CD14-positive monocyte (primary cell): ENCODE measurements at regions not wholly inside any gene's neighbourhood (a gene's known extent, or its start where the extent isn't known, plus 50 kb on each side); places are given as distances from the start of the nearest gene placed in this dataset.
A peak's percentile ranks its signal among the peaks of the same experiment; 100 is the strongest.

Experiments used
- DNase-seq, 3 donors: peaks; one replicate each; pipeline ENCODE4 v3.0.0-alpha.2; 2011 to 2022
- H2AFZ ChIP-seq: 2 replicates; pipeline ENCODE4 v1.6.0; 2012; ENCODE audit warnings: mild to moderate bottlenecking, low read depth, low read length, inconsistent platforms; ENCODE audit not compliant: insufficient read depth, poor library complexity, severe bottlenecking
- H3K27ac ChIP-seq, 2 donors: 1 replicate in 1 of 2; 2 replicates in 1 of 2; pipeline ENCODE4 v1.5.1; 2012 to 2013; ENCODE audit warnings: low read length in 2 of 2, control low read depth in 1 of 2, inconsistent platforms in 1 of 2, low read depth in 1 of 2, mild to moderate bottlenecking in 1 of 2
- H3K27me3 ChIP-seq, 2 donors: one replicate each; pipeline versions ENCODE4 v1.6.0 to v1.6.1; 2011 to 2013; ENCODE audit warnings: low read length in 2 of 2; ENCODE audit not compliant: control insufficient read depth in 2 of 2, insufficient read depth in 2 of 2
- H3K36me3 ChIP-seq, 2 donors: replicated peaks in 1 of 2; 1 replicate in 1 of 2; 2 replicates in 1 of 2; pipeline versions ENCODE4 v1.5.1 to v1.6.1; 2012 to 2013; ENCODE audit warnings: low read length in 2 of 2, control low read depth in 1 of 2, inconsistent platforms in 1 of 2, mild to moderate bottlenecking in 1 of 2; ENCODE audit not compliant: insufficient read depth in 2 of 2, control insufficient read depth in 1 of 2
- H3K4me1 ChIP-seq, 2 donors: 1 replicate in 1 of 2; 2 replicates in 1 of 2; pipeline versions ENCODE4 v1.5.1 to v1.6.1; 2012 to 2013; ENCODE audit warnings: low read length in 2 of 2, control low read depth in 1 of 2, inconsistent platforms in 1 of 2, mild to moderate bottlenecking in 1 of 2, moderate library complexity in 1 of 2; ENCODE audit not compliant: insufficient read depth in 2 of 2, control insufficient read depth in 1 of 2
- H3K4me2 ChIP-seq: replicated peaks from 2 replicates; pipeline ENCODE3; 2012; ENCODE audit warnings: low read length, moderate library complexity, mild to moderate bottlenecking; ENCODE audit not compliant: poor library complexity, severe bottlenecking; ENCODE audit errors: extremely low read depth
- H3K4me3 ChIP-seq, 3 experiments: fragments of 200-600 bp in 1 of 3; sonication (generic) in 1 of 3; replicated peaks in 1 of 3; 1 replicate in 2 of 3; 2 replicates in 1 of 3; pipeline ENCODE4 v1.5.1; 2011 to 2013; ENCODE audit warnings: low read length in 3 of 3, mild to moderate bottlenecking in 3 of 3, control low read depth in 2 of 3, low read depth in 2 of 3, inconsistent platforms in 1 of 3, moderate library complexity in 1 of 3
- H3K79me2 ChIP-seq: 2 replicates; pipeline ENCODE4 v1.6.0; 2012; ENCODE audit warnings: mild to moderate bottlenecking, control low read depth, inconsistent platforms, low read length, moderate library complexity; ENCODE audit not compliant: insufficient read depth
- H3K9ac ChIP-seq: 2 replicates; pipeline ENCODE4 v1.6.0; 2017; ENCODE audit warnings: low read length, mild to moderate bottlenecking; ENCODE audit not compliant: insufficient read depth, poor library complexity, severe bottlenecking
- H3K9me3 ChIP-seq, 2 donors: replicated peaks in 1 of 2; 1 replicate in 1 of 2; 2 replicates in 1 of 2; pipeline versions ENCODE4 v1.5.1 to v1.6.1; 2012 to 2013; ENCODE audit warnings: low read length in 2 of 2, control low read depth in 1 of 2; ENCODE audit not compliant: control insufficient read depth in 1 of 2, insufficient read depth in 1 of 2
- H4K20me1 ChIP-seq: 2 replicates; pipeline ENCODE4 v1.6.0; 2012; ENCODE audit warnings: mild to moderate bottlenecking, low read length, control low read depth, moderate library complexity; ENCODE audit not compliant: insufficient read depth
- H3K27ac Mint-ChIP-seq, 7 donors: one replicate each; pipeline ENCODE4 v1.8.0; 2020; ENCODE audit warnings: mild to moderate bottlenecking in 7 of 7, mixed read lengths in 7 of 7, moderate library complexity in 6 of 7, inconsistent platforms in 2 of 7
- H3K27me3 Mint-ChIP-seq, 3 donors: one replicate each; pipeline ENCODE4 v1.8.0; 2021 to 2022; ENCODE audit warnings: low read depth in 3 of 3, mild to moderate bottlenecking in 3 of 3, mixed read lengths in 3 of 3, moderate library complexity in 3 of 3, inconsistent platforms in 1 of 3
- H3K36me3 Mint-ChIP-seq, 2 donors: one replicate each; pipeline ENCODE4 v1.8.0; 2020; ENCODE audit warnings: mixed read lengths in 2 of 2, inconsistent platforms in 1 of 2, mild to moderate bottlenecking in 1 of 2
- H3K4me1 Mint-ChIP-seq: one replicate; pipeline ENCODE4 v1.8.0; 2020; ENCODE audit warnings: mild to moderate bottlenecking, mixed read lengths
- H3K4me3 Mint-ChIP-seq, 2 donors: one replicate each; pipeline ENCODE4 v1.8.0; 2020; ENCODE audit warnings: mild to moderate bottlenecking in 2 of 2, mixed read lengths in 2 of 2, moderate library complexity in 1 of 2
- H3K9me3 Mint-ChIP-seq, 7 donors: one replicate each; pipeline ENCODE4 v1.8.0; 2020 to 2022; ENCODE audit warnings: mixed read lengths in 7 of 7, mild to moderate bottlenecking in 6 of 7, moderate library complexity in 6 of 7, inconsistent platforms in 2 of 7
- CTCF ChIP-seq: fragments of 200-600 bp; IDR thresholded peaks from one replicate; pipeline ENCODE4 v1.8.0; 2022; ENCODE audit warnings: antibody characterized with exemption, mild to moderate bottlenecking
- WGBS: methylation state at CpG from one replicate; pipeline ENCODE4 v1.1.5; 2013; ENCODE audit warnings: missing lambda C conversion rate; ENCODE audit not compliant: insufficient coverage; 5-methylcytosine and 5-hydroxymethylcytosine counted together
- intact Hi-C, 2 donors: fragments of 100-400 bp; cut with micrococcal nuclease; formaldehyde crosslinking; loops; one replicate each; pipeline versions ENCODE4 v1.15.0 to v1.15.1; 2023

GRCh38 chr17:43315858-43316521 lies 82.2 kb upstream of the RNU2-1 start:
- Histone ChIP-seq H3K9me3 (peaks cover 6 to 16% of the 10 kb centered on the region in 2 donors), H3K9ac (no peak overlapping the region), H3K79me2 (no peaks in the 10 kb centered on the region), H3K4me2 (peak overlapping the region; percentile 81), H4K20me1 (no peaks in the 10 kb centered on the region), H3K27me3 (no peaks in the 10 kb centered on the region), H3K36me3 (no peaks in the 10 kb centered on the region), H2AFZ (no peak overlapping the region), H3K4me3 (no peak overlapping the region), H3K27ac (no peak overlapping the region), H3K4me1 (peaks cover 0 to 7% of the 10 kb centered on the region in 2 donors)
- intact Hi-C loops: loop anchor here in 1 of 2 donors (5.0 kb wide), 2 partner anchors 46 to 104 kb away; partner anchors contain the start of gene TMEM106A
- peaks cover 0 to 14% (median 10%) of the 10 kb centered on the region in 7 donors for H3K9me3 Mint-ChIP-seq
- TF ChIP-seq CTCF: no peak
- no peaks in the 10 kb centered on the region for H3K36me3 Mint-ChIP-seq
- no peak overlapping the region for H3K4me3 Mint-ChIP-seq
- H3K27me3 Mint-ChIP-seq: peaks cover 1 to 6% (median 2%) of the 10 kb centered on the region in 3 donors
- WGBS: 0% methylated on average over 6 of the region's 15 CpGs
- no peak for DNase-seq
- H3K27ac Mint-ChIP-seq: no peak overlapping the region
- H3K4me1 Mint-ChIP-seq: peaks cover 15% of the 10 kb centered on the region

GRCh38 chr17:43315369-43315768 lies 81.6 kb upstream of the RNU2-1 start:
- H3K4me2 ChIP-seq: peak overlapping the region; percentile 81
- no peak overlapping the region for H3K27ac ChIP-seq
- Mint-ChIP-seq H3K27ac (no peak overlapping the region), H3K9me3 (peaks cover 0 to 14% (median 10%) of the 10 kb centered on the region in 7 donors), H3K4me1 (peaks cover 15% of the 10 kb centered on the region), H3K36me3 (no peaks in the 10 kb centered on the region), H3K4me3 (no peak overlapping the region), H3K27me3 (peaks cover 1 to 6% (median 2%) of the 10 kb centered on the region in 3 donors)
- H4K20me1 ChIP-seq: no peaks in the 10 kb centered on the region
- peaks cover 0 to 7% of the 10 kb centered on the region in 2 donors for H3K4me1 ChIP-seq
- H3K9me3 ChIP-seq: peaks cover 6 to 16% of the 10 kb centered on the region in 2 donors
- H2AFZ ChIP-seq: no peak overlapping the region
- H3K27me3 ChIP-seq: no peaks in the 10 kb centered on the region
- WGBS: 0% methylated on average over 31 of the region's 32 CpGs
- DNase-seq: no peak
- no peaks in the 10 kb centered on the region for H3K79me2 ChIP-seq
- TF ChIP-seq CTCF: no peak
- intact Hi-C loops: loop anchor here in 1 of 2 donors (5.0 kb wide), 2 partner anchors 47 to 103 kb away; partner anchors contain the start of gene TMEM106A
- H3K36me3 ChIP-seq: no peaks in the 10 kb centered on the region
- no peak overlapping the region for H3K4me3 ChIP-seq
- no peak overlapping the region for H3K9ac ChIP-seq
